Omental fat pad (tissue), 3 donors: ENCODE measurements at regions not wholly inside any gene's neighbourhood (a gene's known extent, or its start where the extent isn't known, plus 50 kb on each side); places are given as distances from the start of the nearest gene placed in this dataset.

Experiments used
- ATAC-seq: fragments of 150-250 bp; one replicate; pipeline ENCODE4 v1.9.1; 2016; ENCODE audit warnings: mild to moderate bottlenecking, moderate library complexity; ENCODE audit not compliant: low FRiP score
- DNase-seq: peaks from one replicate; pipeline ENCODE4 v3.0.0-alpha.2; 2019; ENCODE audit warnings: low spot score
- TF ChIP-seq, protein P1 (sequence below), 3 donors: fragments of 450-650 bp; IDR thresholded peaks; one replicate each; pipeline ENCODE4 v1.5.1; 2016 to 2017; ENCODE audit warnings: antibody characterized with exemption in 3 of 3, mild to moderate bottlenecking in 3 of 3, moderate library complexity in 2 of 3

DNA sequence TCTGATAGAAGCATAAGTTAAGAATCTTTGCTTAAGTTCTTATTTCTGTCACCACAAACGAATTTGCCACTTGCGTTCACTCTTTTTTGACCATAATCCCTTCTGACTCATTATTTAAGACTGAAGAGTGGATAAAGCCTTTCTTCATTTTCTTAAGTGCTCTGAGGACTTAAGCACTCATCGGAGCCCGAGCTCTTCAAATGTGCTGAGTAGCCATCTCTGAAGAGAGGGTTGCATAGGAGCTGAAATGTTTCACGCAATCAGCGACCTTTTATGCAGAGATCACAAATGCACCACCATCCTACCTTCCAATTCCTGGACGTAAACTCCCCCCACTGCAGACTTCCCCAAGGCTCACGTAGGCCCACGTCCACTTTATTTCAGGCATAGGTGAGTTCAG, 699.2 kb downstream of the IRX1 start:
- TF ChIP-seq, protein P1, sequence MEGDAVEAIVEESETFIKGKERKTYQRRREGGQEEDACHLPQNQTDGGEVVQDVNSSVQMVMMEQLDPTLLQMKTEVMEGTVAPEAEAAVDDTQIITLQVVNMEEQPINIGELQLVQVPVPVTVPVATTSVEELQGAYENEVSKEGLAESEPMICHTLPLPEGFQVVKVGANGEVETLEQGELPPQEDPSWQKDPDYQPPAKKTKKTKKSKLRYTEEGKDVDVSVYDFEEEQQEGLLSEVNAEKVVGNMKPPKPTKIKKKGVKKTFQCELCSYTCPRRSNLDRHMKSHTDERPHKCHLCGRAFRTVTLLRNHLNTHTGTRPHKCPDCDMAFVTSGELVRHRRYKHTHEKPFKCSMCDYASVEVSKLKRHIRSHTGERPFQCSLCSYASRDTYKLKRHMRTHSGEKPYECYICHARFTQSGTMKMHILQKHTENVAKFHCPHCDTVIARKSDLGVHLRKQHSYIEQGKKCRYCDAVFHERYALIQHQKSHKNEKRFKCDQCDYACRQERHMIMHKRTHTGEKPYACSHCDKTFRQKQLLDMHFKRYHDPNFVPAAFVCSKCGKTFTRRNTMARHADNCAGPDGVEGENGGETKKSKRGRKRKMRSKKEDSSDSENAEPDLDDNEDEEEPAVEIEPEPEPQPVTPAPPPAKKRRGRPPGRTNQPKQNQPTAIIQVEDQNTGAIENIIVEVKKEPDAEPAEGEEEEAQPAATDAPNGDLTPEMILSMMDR (IDR thresholded peaks at IDR 0.05): no peak
- DNase-seq (no peak), ATAC-seq (no peak)

DNA sequence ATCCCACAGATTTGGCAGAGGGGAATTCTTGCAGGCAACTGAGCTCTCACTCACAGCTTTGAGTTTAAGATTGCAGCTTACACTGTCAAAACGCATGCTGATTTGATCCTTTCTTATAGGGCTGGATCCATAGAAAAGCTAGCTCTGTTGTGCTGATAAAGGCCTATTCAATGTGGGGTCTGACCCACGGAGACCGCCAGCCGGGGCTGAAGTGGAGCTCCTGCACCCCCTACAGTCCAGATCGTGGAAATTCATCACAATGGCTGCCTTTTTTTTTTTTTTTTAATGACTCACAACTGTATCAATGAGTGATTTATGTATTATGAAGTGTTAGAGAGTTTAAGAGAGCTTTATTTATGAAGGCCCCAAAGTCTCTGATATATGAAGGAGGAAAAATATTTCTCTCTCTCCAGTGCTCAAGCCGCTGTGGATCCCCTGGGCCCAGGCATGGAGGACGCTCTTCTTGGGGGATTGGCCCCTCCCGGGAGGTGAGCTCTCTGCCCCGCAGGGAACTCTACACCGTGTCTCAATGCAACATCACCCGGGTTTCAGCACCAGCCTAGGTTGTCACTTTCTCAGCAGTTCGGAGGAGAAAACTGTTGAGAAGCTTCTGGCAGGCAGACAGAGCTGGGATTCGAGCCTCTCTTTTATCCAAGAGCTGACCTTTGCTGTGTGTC, 700.2 kb downstream of the IRX1 start:
- DNase-seq (no peak), ATAC-seq (no peak)
- TF ChIP-seq, protein P1 (IDR thresholded peaks at IDR 0.05): no peak

DNA sequence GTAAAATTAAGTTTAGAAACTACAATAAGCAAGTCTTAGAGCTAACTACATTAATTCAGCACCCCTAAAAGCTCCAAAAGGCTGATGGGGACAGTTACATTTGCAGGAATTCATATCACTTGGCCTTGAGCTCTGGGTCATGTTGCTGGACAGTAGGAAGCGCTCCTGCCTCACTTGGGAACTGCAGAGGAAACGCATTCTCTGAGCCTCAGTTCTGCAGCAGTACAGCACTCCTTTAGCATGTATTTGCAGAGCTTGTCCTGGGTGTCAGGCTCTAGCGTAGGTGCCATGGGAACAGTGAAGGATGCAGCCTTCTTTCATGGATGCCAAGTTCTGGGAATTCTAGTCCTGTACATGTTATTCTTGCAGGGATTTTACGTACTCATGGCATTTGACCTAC, 710.4 kb downstream of the IRX1 start:
- TF ChIP-seq, protein P1 (IDR thresholded peaks at IDR 0.05): no peak
- DNase-seq: no peak
- ATAC-seq: no peak

GRCh38 chr5:4309026-4309425, 713.4 kb downstream of the IRX1 start:
- ATAC-seq (no peak), DNase-seq (no peak)
- TF ChIP-seq, protein P1 (IDR thresholded peaks at IDR 0.05): no peak

- TF ChIP-seq, protein P1 (IDR thresholded peaks at IDR 0.05): no peak
- DNase-seq (no peak), ATAC-seq (no peak)
Measured at GRCh38 chr5:4313138-4313537, 717.5 kb downstream of the IRX1 start.

GRCh38 chr5:4319478-4320128, 724.0 kb downstream of the IRX1 start:
- TF ChIP-seq, protein P1 (IDR thresholded peaks at IDR 0.05): no peak
- ATAC-seq (no peak), DNase-seq (no peak)

- no peak for ATAC-seq
- TF ChIP-seq, protein P1 (IDR thresholded peaks at IDR 0.05): no peak
Measured at GRCh38 chr5:4330327-4330726, 734.7 kb downstream of the IRX1 start.

More at GRCh38 chr5:4330327-4330726, 734.7 kb downstream of the IRX1 start:
- no peak for DNase-seq
